ENCODE measurements at regions not wholly inside any gene's neighbourhood (a gene's known extent, or its start where the extent isn't known, plus 50 kb on each side); places are given as distances from the start of the nearest gene placed in this dataset.

GRCh38 chr1:216825557-216825956 is 102.3 kb upstream of the ESRRG start:
- TF ChIP-seq CTCF (IDR thresholded peaks at IDR 0.05), result no peak

GRCh38 chr1:216824511-216824910 is 101.3 kb upstream of the ESRRG start:
- TF ChIP-seq CTCF (IDR thresholded peaks at IDR 0.05), result no peak

GRCh38 chr1:216823731-216824130 is 100.5 kb upstream of the ESRRG start:
- TF ChIP-seq CTCF (IDR thresholded peaks at IDR 0.05), result no peak

- TF ChIP-seq CTCF (IDR thresholded peaks at IDR 0.05), result no peak
Measured at GRCh38 chr1:216822480-216822879, 99.3 kb upstream of the ESRRG start.

GRCh38 chr1:216820345-216820744 is 97.1 kb upstream of the ESRRG start:
- TF ChIP-seq CTCF (IDR thresholded peaks at IDR 0.05), result no peak

- TF ChIP-seq CTCF (IDR thresholded peaks at IDR 0.05), result no peak
Measured at GRCh38 chr1:216818284-216818683, 95.1 kb upstream of the ESRRG start.

- no peak for TF ChIP-seq CTCF (IDR thresholded peaks at IDR 0.05)
Measured at GRCh38 chr1:216815260-216816131, 92.3 kb upstream of the ESRRG start.
